Heart left ventricle (tissue), 13 donors: ENCODE measurements at regions not wholly inside any gene's neighbourhood (a gene's known extent, or its start where the extent isn't known, plus 50 kb on each side); places are given as distances from the start of the nearest gene placed in this dataset.

Experiments used
- CTCF ChIP-seq, 12 donors: fragments of 200-600 bp; sonication (generic) in 4 of 12; IDR thresholded peaks; one replicate each; pipeline versions ENCODE4 v1.5.0 to v1.8.0; 2018 to 2022; ENCODE audit warnings: antibody characterized with exemption in 12 of 12, mild to moderate bottlenecking in 5 of 12
- POLR2A ChIP-seq, 2 donors: fragments of 450-650 bp; IDR thresholded peaks; one replicate each; pipeline ENCODE4 v1.6.1; 2017; ENCODE audit warnings: antibody characterized with exemption in 2 of 2, mild to moderate bottlenecking in 2 of 2, moderate library complexity in 2 of 2
- donor health status: ischemic (EF 13 %, LVEDD 7.1; RV severe dilation, severe dysfunction).
- donor health status: DM: no; HTN: yes; CAD: no.
- donor health status: DM: no; HTN: no; CAD: no.
- donor health status: ischemic (EF 25% LVEDD 6.9; RV normal size, moderate dysfunction).
- donor health status: ischemic (EF 25% LVEDD 5.7; RV mildly dilated, moderate dysfunction).
- donor health status: ischemic (EF 35%, LVEDD 5.7; RV mildly dilated, moderate dysfunction).
- donor health status: nonischemic (EF 11% LVEDD 7.7; RV severe dilation, severe dysfunction).
- donor health status: DM: yes; HTN: yes; CAD: no.
- donor health status: PGD.
- donor health status: ischemic (EF 29% LVEDD 5.4; RV normal size, mild dysfunction).
- donor health status: nonischemic (EF 23%, LVEDD 6.1; RV moderate dilation, normal function).

- TF ChIP-seq CTCF (IDR thresholded peaks at IDR 0.05) (no peak), POLR2A (IDR thresholded peaks at IDR 0.05) (no peak)
Observed at GRCh38 chr21:28172376-28172775, 820.3 kb downstream of the LTN1 start.
